HepG2 (cell line): ENCODE measurements at regions not wholly inside any gene's neighbourhood (a gene's known extent, or its start where the extent isn't known, plus 50 kb on each side); places are given as distances from the start of the nearest gene placed in this dataset.

Experiments used
- FOSL2 ChIP-seq: sonication (generic); formaldehyde crosslinking; IDR thresholded peaks from 2 replicates; pipeline ENCODE4 v1.4.0; 2020; ENCODE audit warnings: missing genetic modification reagents
- FOXO1 ChIP-seq: sonication (generic); formaldehyde crosslinking; IDR thresholded peaks from 2 replicates; pipeline ENCODE4 v1.4.0; 2020; ENCODE audit warnings: missing genetic modification reagents
- HCFC1 ChIP-seq: fragments of 150-350 bp; IDR thresholded peaks from 2 replicates; pipeline ENCODE4 v1.6.1; 2014; ENCODE audit warnings: low read depth, low read length
- HNRNPUL1 ChIP-seq: fragments of 200-400 bp; formaldehyde crosslinking; IDR thresholded peaks from 2 replicates; pipeline ENCODE4 v1.6.1; 2017; ENCODE audit warnings: low read depth, mild to moderate bottlenecking, low read length, moderate library complexity
- HOXA3 ChIP-seq: sonication (generic); formaldehyde crosslinking; IDR thresholded peaks from 2 replicates; pipeline ENCODE4 v1.5.0; 2020; ENCODE audit warnings: missing genetic modification reagents
- IRF1 ChIP-seq: sonication (generic); formaldehyde crosslinking; IDR thresholded peaks from 2 replicates; pipeline ENCODE4 v1.4.0; 2020; ENCODE audit warnings: low read depth, mild to moderate bottlenecking, missing genetic modification reagents
- JUNB ChIP-seq: sonication (generic); formaldehyde crosslinking; IDR thresholded peaks from 2 replicates; pipeline ENCODE4 v1.8.0; 2022; ENCODE audit warnings: missing genetic modification reagents, mild to moderate bottlenecking, borderline replicate concordance
- KAT2B ChIP-seq: fragments of 150-350 bp; IDR thresholded peaks from 2 replicates; pipeline ENCODE4 v1.6.1; 2014; ENCODE audit warnings: low read depth, low read length, borderline replicate concordance
- MAF1 ChIP-seq: sonication (generic); formaldehyde crosslinking; IDR thresholded peaks from 2 replicates; pipeline ENCODE4 v1.5.0; 2020; ENCODE audit warnings: missing genetic modification reagents, borderline replicate concordance
- MAFK ChIP-seq, 2 experiments: IDR thresholded peaks in 1 of 2; conservative IDR thresholded peaks in 1 of 2; 2 replicates each; pipeline ENCODE4 v1.6.1; 2011; ENCODE audit warnings: improper control_type of control experiment in 2 of 2, low read length in 2 of 2
- MTA1 ChIP-seq: sonication (generic); formaldehyde crosslinking; IDR thresholded peaks from 2 replicates; pipeline ENCODE4 v1.4.0; 2020; ENCODE audit warnings: missing genetic modification reagents, mild to moderate bottlenecking, borderline replicate concordance
- MTERF4 ChIP-seq: sonication (generic); formaldehyde crosslinking; IDR thresholded peaks from 2 replicates; pipeline ENCODE4 v1.8.0; 2023; ENCODE audit warnings: mild to moderate bottlenecking, missing genetic modification reagents
- POGZ ChIP-seq: sonication (generic); formaldehyde crosslinking; IDR thresholded peaks from 2 replicates; pipeline ENCODE4 v1.4.0; 2020; ENCODE audit warnings: mild to moderate bottlenecking, missing genetic modification reagents
- RBAK ChIP-seq: sonication (generic); formaldehyde crosslinking; IDR thresholded peaks from 2 replicates; pipeline ENCODE4 v1.5.1; 2020; ENCODE audit warnings: mild to moderate bottlenecking, missing genetic modification reagents
- RFXAP ChIP-seq: sonication (generic); formaldehyde crosslinking; IDR thresholded peaks from 2 replicates; pipeline ENCODE4 v1.4.0; 2020; ENCODE audit warnings: missing genetic modification reagents, borderline replicate concordance
- SP2 ChIP-seq: sonication (generic); formaldehyde crosslinking; IDR thresholded peaks from 2 replicates; pipeline ENCODE4 v1.5.1; 2020; ENCODE audit warnings: mild to moderate bottlenecking, missing genetic modification reagents
- SRY ChIP-seq: sonication (generic); formaldehyde crosslinking; IDR thresholded peaks from 2 replicates; pipeline ENCODE4 v1.8.0; 2022; ENCODE audit warnings: mild to moderate bottlenecking, missing genetic modification reagents
- ZBTB34 ChIP-seq: sonication (generic); formaldehyde crosslinking; IDR thresholded peaks from 2 replicates; pipeline ENCODE4 v1.8.0; 2022; ENCODE audit warnings: mild to moderate bottlenecking, missing genetic modification reagents
- ZNF121 ChIP-seq: sonication (generic); formaldehyde crosslinking; IDR thresholded peaks from 2 replicates; pipeline ENCODE4 v1.5.0; 2020; ENCODE audit warnings: mild to moderate bottlenecking, missing genetic modification reagents
- ZNF207 ChIP-seq: fragments of 450-650 bp; IDR thresholded peaks from 2 replicates; pipeline ENCODE4 v1.6.1; 2016; ENCODE audit warnings: antibody characterized with exemption, borderline replicate concordance
- ZNF33B ChIP-seq: sonication (generic); formaldehyde crosslinking; IDR thresholded peaks from 2 replicates; pipeline ENCODE4 v1.5.1; 2020; ENCODE audit warnings: mild to moderate bottlenecking, missing genetic modification reagents
- ZNF367 ChIP-seq: sonication (generic); formaldehyde crosslinking; IDR thresholded peaks from 2 replicates; pipeline ENCODE4 v1.4.0; 2020; ENCODE audit warnings: missing genetic modification reagents, borderline replicate concordance
- ZNF431 ChIP-seq: sonication (generic); formaldehyde crosslinking; IDR thresholded peaks from 2 replicates; pipeline ENCODE4 v1.9.0; 2022; ENCODE audit warnings: missing genetic modification reagents, low read depth, mild to moderate bottlenecking, borderline replicate concordance
- ZNF503 ChIP-seq: sonication (generic); formaldehyde crosslinking; IDR thresholded peaks from 2 replicates; pipeline ENCODE4 v1.4.0; 2020; ENCODE audit warnings: missing genetic modification reagents
- ZNF605 ChIP-seq: sonication (generic); formaldehyde crosslinking; IDR thresholded peaks from 2 replicates; pipeline ENCODE4 v1.8.0; 2022; ENCODE audit warnings: mild to moderate bottlenecking, missing genetic modification reagents

GRCh38 chr16:10333321-10334032, 52.4 kb upstream of the ATF7IP2 start (continued):
- TF ChIP-seq IRF1 (CRISPR knock-in tag) (no peak), KAT2B (no peak), ZNF207 (no peak), ZBTB34 (no peak), HNRNPUL1 (no peak), POGZ (0 out of 2 replicates have a peak, but pooled peaks have one; percentile 48), ZNF431 (CRISPR knock-in tag) (no peak), MAFK (conservative IDR thresholded peaks at IDR 0.05 in 1 of 2, IDR thresholded peaks at IDR 0.05 in 1 of 2; ENCODE audit: low read length in 2 of 2) (peak; percentile 48 to 66; a peak in 3 of 4 replicates), RFXAP (CRISPR knock-in tag) (no peak), MTA1 (CRISPR knock-in tag) (no peak), JUNB (CRISPR knock-in tag) (no peak), ZNF503 (CRISPR knock-in tag) (no peak), FOSL2 (CRISPR knock-in tag) (0 out of 2 replicates have a peak, but pooled peaks have one; percentile 9), SRY (no peak), ZNF605 (CRISPR knock-in tag) (0 out of 2 replicates have a peak, but pooled peaks have one; percentile 9), ZNF121 (CRISPR knock-in tag) (no peak), ZNF33B (CRISPR knock-in tag) (no peak), FOXO1 (CRISPR knock-in tag) (peak; percentile 56; the same call in 1 of the 2 replicates), SP2 (CRISPR knock-in tag) (no peak), HOXA3 (no peak), HCFC1 (no peak), MAF1 (CRISPR knock-in tag) (no peak), RBAK (CRISPR knock-in tag) (no peak), MTERF4 (CRISPR knock-in tag) (no peak), ZNF367 (CRISPR knock-in tag) (no peak)
